Vagina (tissue), 2 donors: ENCODE measurements at regions not wholly inside any gene's neighbourhood (a gene's known extent, or its start where the extent isn't known, plus 50 kb on each side); places are given as distances from the start of the nearest gene placed in this dataset.
"Not testable (repeated sequence)": the region's sequence is repeated elsewhere in the genome, so short reads cannot be mapped to it uniquely, and the experiment has no call there.

Experiments used
- POLR2A ChIP-seq, 2 donors: fragments of 450-650 bp; IDR thresholded peaks; one replicate each; pipeline ENCODE4 v1.6.1; 2017; ENCODE audit warnings: antibody characterized with exemption in 2 of 2, mild to moderate bottlenecking in 2 of 2, moderate library complexity in 2 of 2
- POLR2AphosphoS5 ChIP-seq, 2 donors: sonication (generic); formaldehyde crosslinking; IDR thresholded peaks; one replicate each; pipeline ENCODE4 v1.9.0; 2017; ENCODE audit warnings: antibody characterized with exemption in 2 of 2, mild to moderate bottlenecking in 2 of 2, low read depth in 1 of 2; ENCODE audit not compliant: insufficient read depth in 1 of 2
- TF ChIP-seq, protein P1 (sequence below), 3 experiments: fragments of 450-650 bp in 2 of 3; fragments of 200-600 bp in 1 of 3; sonication (generic) in 1 of 3; IDR thresholded peaks; one replicate each; pipeline ENCODE4 v1.5.1; 2017 to 2019; ENCODE audit warnings: antibody characterized with exemption in 3 of 3, mild to moderate bottlenecking in 2 of 3, moderate library complexity in 2 of 3

- TF ChIP-seq, protein P1, sequence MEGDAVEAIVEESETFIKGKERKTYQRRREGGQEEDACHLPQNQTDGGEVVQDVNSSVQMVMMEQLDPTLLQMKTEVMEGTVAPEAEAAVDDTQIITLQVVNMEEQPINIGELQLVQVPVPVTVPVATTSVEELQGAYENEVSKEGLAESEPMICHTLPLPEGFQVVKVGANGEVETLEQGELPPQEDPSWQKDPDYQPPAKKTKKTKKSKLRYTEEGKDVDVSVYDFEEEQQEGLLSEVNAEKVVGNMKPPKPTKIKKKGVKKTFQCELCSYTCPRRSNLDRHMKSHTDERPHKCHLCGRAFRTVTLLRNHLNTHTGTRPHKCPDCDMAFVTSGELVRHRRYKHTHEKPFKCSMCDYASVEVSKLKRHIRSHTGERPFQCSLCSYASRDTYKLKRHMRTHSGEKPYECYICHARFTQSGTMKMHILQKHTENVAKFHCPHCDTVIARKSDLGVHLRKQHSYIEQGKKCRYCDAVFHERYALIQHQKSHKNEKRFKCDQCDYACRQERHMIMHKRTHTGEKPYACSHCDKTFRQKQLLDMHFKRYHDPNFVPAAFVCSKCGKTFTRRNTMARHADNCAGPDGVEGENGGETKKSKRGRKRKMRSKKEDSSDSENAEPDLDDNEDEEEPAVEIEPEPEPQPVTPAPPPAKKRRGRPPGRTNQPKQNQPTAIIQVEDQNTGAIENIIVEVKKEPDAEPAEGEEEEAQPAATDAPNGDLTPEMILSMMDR (IDR thresholded peaks at IDR 0.05) = not testable (repeated sequence)
- not testable (repeated sequence) for TF ChIP-seq POLR2A (IDR thresholded peaks at IDR 0.05); POLR2AphosphoS5 (IDR thresholded peaks at IDR 0.05; ENCODE audit: insufficient read depth in 1 of 2, low read depth in 1 of 2)
Observed at GRCh38 chr18:39206398-39207103, 1641.0 kb upstream of the CELF4 start.
